DOHH2 (cell line): ENCODE measurements at regions not wholly inside any gene's neighbourhood (a gene's known extent, or its start where the extent isn't known, plus 50 kb on each side); places are given as distances from the start of the nearest gene placed in this dataset.

Source experiments
- EZH2phosphoT487 ChIP-seq: fragments of 200-600 bp; sonication (generic); IDR thresholded peaks from 2 replicates; pipeline ENCODE4 v1.6.1; 2017; ENCODE audit warnings: borderline replicate concordance, mild to moderate bottlenecking, antibody characterized with exemption, low read length, moderate library complexity, mixed read lengths
- TF ChIP-seq, protein P1 (sequence below): fragments of 200-600 bp; sonication (generic); IDR thresholded peaks from one replicate; pipeline ENCODE4 v1.5.1; 2014; ENCODE audit warnings: antibody characterized with exemption, mild to moderate bottlenecking, low read depth, low read length; ENCODE audit not compliant: poor library complexity, severe bottlenecking

DNA sequence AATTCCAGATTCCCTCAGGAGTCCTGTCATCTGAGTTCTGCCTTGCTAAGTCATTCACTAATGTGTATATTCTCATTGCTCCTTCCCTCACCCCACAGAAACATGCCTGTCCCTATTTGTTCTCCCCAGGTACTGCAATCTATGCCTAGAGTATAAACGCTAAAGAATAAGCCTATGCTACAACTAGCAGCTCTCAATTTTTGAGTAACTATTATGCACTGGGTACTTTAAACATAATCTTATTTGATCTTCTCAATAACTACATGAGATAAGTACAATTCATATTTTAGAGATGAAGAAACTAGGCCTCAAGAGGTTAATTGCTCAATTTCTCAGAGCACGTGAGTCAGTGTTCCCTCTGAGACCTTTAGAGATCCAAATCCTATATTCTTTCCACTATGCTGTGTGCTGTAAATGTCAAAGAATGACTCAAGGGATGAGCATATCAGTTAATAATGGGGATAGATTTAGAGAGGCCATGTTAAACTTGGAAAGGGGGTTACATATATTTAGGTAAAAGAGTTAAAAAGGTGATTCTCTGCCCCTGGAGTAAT lies 423.8 kb upstream of the ADGRB3 start:
- TF ChIP-seq, protein P1, sequence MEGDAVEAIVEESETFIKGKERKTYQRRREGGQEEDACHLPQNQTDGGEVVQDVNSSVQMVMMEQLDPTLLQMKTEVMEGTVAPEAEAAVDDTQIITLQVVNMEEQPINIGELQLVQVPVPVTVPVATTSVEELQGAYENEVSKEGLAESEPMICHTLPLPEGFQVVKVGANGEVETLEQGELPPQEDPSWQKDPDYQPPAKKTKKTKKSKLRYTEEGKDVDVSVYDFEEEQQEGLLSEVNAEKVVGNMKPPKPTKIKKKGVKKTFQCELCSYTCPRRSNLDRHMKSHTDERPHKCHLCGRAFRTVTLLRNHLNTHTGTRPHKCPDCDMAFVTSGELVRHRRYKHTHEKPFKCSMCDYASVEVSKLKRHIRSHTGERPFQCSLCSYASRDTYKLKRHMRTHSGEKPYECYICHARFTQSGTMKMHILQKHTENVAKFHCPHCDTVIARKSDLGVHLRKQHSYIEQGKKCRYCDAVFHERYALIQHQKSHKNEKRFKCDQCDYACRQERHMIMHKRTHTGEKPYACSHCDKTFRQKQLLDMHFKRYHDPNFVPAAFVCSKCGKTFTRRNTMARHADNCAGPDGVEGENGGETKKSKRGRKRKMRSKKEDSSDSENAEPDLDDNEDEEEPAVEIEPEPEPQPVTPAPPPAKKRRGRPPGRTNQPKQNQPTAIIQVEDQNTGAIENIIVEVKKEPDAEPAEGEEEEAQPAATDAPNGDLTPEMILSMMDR = no peak
- no peak for TF ChIP-seq EZH2phosphoT487
